HepG2 (cell line): ENCODE measurements at regions not wholly inside any gene's neighbourhood (a gene's known extent, or its start where the extent isn't known, plus 50 kb on each side); places are given as distances from the start of the nearest gene placed in this dataset.

Experiments used
- ATAC-seq: fragments of 200-7000 bp; cut with Tn5 transposase; 3 replicates; pipeline ENCODE4 v1.9.1; 2020; ENCODE audit warnings: mild to moderate bottlenecking, moderate library complexity
- BruUV-seq: library from RNA; stranded (reverse); fragments of 400-500 nt; replicated peaks from 2 replicates; lab custom pipeline; 2021; lab: Mats Ljungman, UMichigan
- CTCF ChIA-PET: fragments of 300-600 bp; formaldehyde crosslinking; extraction: SDS; loops from one replicate; lab custom pipeline; 2021; ENCODE audit warnings: low total read pairs, inconsistent platforms, low intra/inter-chr PET ratio; lab: Yijun Ruan, JAX
- POLR2A ChIA-PET: fragments of 350-600 bp; sonication (Branson Sonifier 250); formaldehyde crosslinking; loops from one replicate; lab custom pipeline; 2020; ENCODE audit warnings: antibody characterized with exemption, inconsistent platforms; lab: Yijun Ruan, JAX
- DNase-seq: peaks from one replicate; pipeline ENCODE4 v3.0.0-alpha.2; 2015; ENCODE audit warnings: low spot score
- FAIRE-seq: peaks from 3 replicates; lab custom pipeline; 2011; peaks lifted over from hg19 to GRCh38; lab: Jason Lieb, UNC
- H2AFZ ChIP-seq: one replicate; pipeline ENCODE4 v1.6.1; 2011; ENCODE audit warnings: low read length, inconsistent platforms
- H3K27ac ChIP-seq: fragments of 300-600 bp; 3 replicates; pipeline ENCODE4 v1.8.0; 2011; ENCODE audit warnings: mixed run types, mild to moderate bottlenecking, mixed read lengths, low read length, inconsistent platforms; ENCODE audit not compliant: insufficient read depth; ENCODE audit errors: extremely low read length
- H3K27me3 ChIP-seq, 2 experiments: fragments of 200-600 bp in 1 of 2; 2 replicates in 1 of 2; 3 replicates in 1 of 2; pipeline versions ENCODE4 v1.6.0 to v1.8.0; 2011; ENCODE audit warnings: low read length in 2 of 2, mild to moderate bottlenecking in 2 of 2, moderate library complexity in 2 of 2, inconsistent platforms in 1 of 2; ENCODE audit not compliant: insufficient read depth in 2 of 2, control insufficient read depth in 1 of 2
- H3K36me3 ChIP-seq, 2 experiments: fragments of 200-600 bp in 1 of 2; replicated peaks in 1 of 2; 2 replicates in 1 of 2; 3 replicates in 1 of 2; pipeline versions ENCODE4 v1.5.1 to v1.8.0; 2011; ENCODE audit warnings: low read length in 2 of 2, inconsistent platforms in 1 of 2; ENCODE audit not compliant: insufficient read depth in 2 of 2, control insufficient read depth in 1 of 2
- H3K4me1 ChIP-seq: 2 replicates; pipeline ENCODE4 v1.5.1; 2012; ENCODE audit warnings: low read length, inconsistent platforms; ENCODE audit not compliant: insufficient read depth
- H3K4me2 ChIP-seq: 2 replicates; pipeline ENCODE4 v1.6.0; 2011; ENCODE audit warnings: low read depth, low read length, inconsistent platforms
- H3K4me3 ChIP-seq, 3 experiments: fragments of 200-600 bp in 1 of 3; sonication (generic), shearing (Covaris generic) in 1 of 3; replicated peaks in 1 of 3; 2 replicates each; pipeline ENCODE4 v1.5.1; 2011 to 2016; ENCODE audit warnings: low read length in 3 of 3, inconsistent platforms in 2 of 3, low read depth in 2 of 3, mild to moderate bottlenecking in 2 of 3, control low read depth in 1 of 3, mixed read lengths in 1 of 3; ENCODE audit not compliant: insufficient read depth in 1 of 3
- H3K79me2 ChIP-seq: one replicate; pipeline ENCODE4 v1.6.1; 2011; ENCODE audit warnings: low read length, inconsistent platforms; ENCODE audit not compliant: insufficient read depth
- H3K9ac ChIP-seq: 2 replicates; pipeline ENCODE4 v1.6.0; 2011; ENCODE audit warnings: mild to moderate bottlenecking, low read depth, low read length, inconsistent platforms; ENCODE audit not compliant: insufficient read depth
- H3K9me3 ChIP-seq: 2 replicates; pipeline ENCODE4 v1.5.1; 2012; ENCODE audit warnings: mild to moderate bottlenecking, low read length
- H4K20me1 ChIP-seq: 2 replicates; pipeline ENCODE4 v1.6.0; 2011; ENCODE audit warnings: inconsistent platforms, mild to moderate bottlenecking, low read length, moderate library complexity; ENCODE audit not compliant: insufficient read depth
- CEBPG ChIP-seq: IDR thresholded peaks from 2 replicates; pipeline ENCODE4 v1.6.1; 2016
- GTF3A ChIP-seq: sonication (generic); formaldehyde crosslinking; conservative IDR thresholded peaks from 2 replicates; pipeline ENCODE4 v1.4.0; 2020; ENCODE audit warnings: mild to moderate bottlenecking, missing genetic modification reagents
- RBM39 ChIP-seq: fragments of 200-400 bp; formaldehyde crosslinking; IDR thresholded peaks from one replicate; pipeline ENCODE4 v1.6.1; 2018; ENCODE audit warnings: antibody characterized with exemption, mild to moderate bottlenecking, low read depth, low read length; ENCODE audit not compliant: poor library complexity, severe bottlenecking
- RFXAP ChIP-seq: sonication (generic); formaldehyde crosslinking; IDR thresholded peaks from 2 replicates; pipeline ENCODE4 v1.4.0; 2020; ENCODE audit warnings: missing genetic modification reagents, borderline replicate concordance
- SMAD1 ChIP-seq: sonication (generic); formaldehyde crosslinking; IDR thresholded peaks from 2 replicates; pipeline ENCODE4 v1.4.0; 2020; ENCODE audit warnings: missing genetic modification reagents, low read depth, mild to moderate bottlenecking, borderline replicate concordance
- SRY ChIP-seq: sonication (generic); formaldehyde crosslinking; IDR thresholded peaks from 2 replicates; pipeline ENCODE4 v1.8.0; 2022; ENCODE audit warnings: mild to moderate bottlenecking, missing genetic modification reagents
- TCF7L2 ChIP-seq: IDR thresholded peaks from 2 replicates; pipeline ENCODE4 v1.6.1; 2011; ENCODE audit warnings: mild to moderate bottlenecking, low read depth, low read length, moderate library complexity
- ZBTB1 ChIP-seq: sonication (generic); formaldehyde crosslinking; IDR thresholded peaks from 2 replicates; pipeline ENCODE4 v1.4.0; 2020; ENCODE audit warnings: missing genetic modification reagents, borderline replicate concordance
- ZNF24 ChIP-seq: fragments of 450-650 bp; IDR thresholded peaks from 2 replicates; pipeline ENCODE4 v1.6.1; 2017; ENCODE audit warnings: antibody characterized with exemption, mild to moderate bottlenecking
- ZNF260 ChIP-seq: sonication (generic); formaldehyde crosslinking; IDR thresholded peaks from 2 replicates; pipeline ENCODE4 v1.4.0; 2020; ENCODE audit warnings: missing genetic modification reagents, low read depth, mild to moderate bottlenecking, borderline replicate concordance
- ZNF772 ChIP-seq: sonication (generic); formaldehyde crosslinking; IDR thresholded peaks from 2 replicates; pipeline ENCODE4 v1.5.0; 2020; ENCODE audit warnings: mild to moderate bottlenecking, missing genetic modification reagents
- ZNF83 ChIP-seq: sonication (generic); formaldehyde crosslinking; IDR thresholded peaks from 2 replicates; pipeline ENCODE4 v1.4.0; 2020; ENCODE audit warnings: missing genetic modification reagents, mild to moderate bottlenecking, borderline replicate concordance
- WGBS: methylation state at CpG from one replicate; pipeline ENCODE4 v1.1.6; 2017; ENCODE audit warnings: low lambda C conversion rate; 5-methylcytosine and 5-hydroxymethylcytosine counted together
- in situ Hi-C: cut with HindIII; loops from 2 replicates; pipeline ENCODE4 v1.10.0; 2017; ENCODE audit warnings: low pct_unique_long_range_greater_than_20kb; ENCODE audit not compliant: extremely low pct_ligation_motif_present
- intact Hi-C: fragments of 100-400 bp; cut with micrococcal nuclease; formaldehyde crosslinking; loops from one replicate; pipeline ENCODE4 v1.10.0; 2022; ENCODE audit not compliant: unreplicated experiment
- TF ChIP-seq, protein P1 (sequence below): IDR thresholded peaks from 2 replicates; pipeline ENCODE4 v1.6.1; 2018; ENCODE audit warnings: missing genetic modification reagents, mild to moderate bottlenecking, missing compliant biosample characterization
- TF ChIP-seq, protein P2 (sequence below): sonication (generic); formaldehyde crosslinking; IDR thresholded peaks from 2 replicates; pipeline ENCODE4 v1.4.0; 2020; ENCODE audit warnings: mild to moderate bottlenecking, missing genetic modification reagents, borderline replicate concordance
- TF ChIP-seq, protein P3 (sequence below): sonication (generic); formaldehyde crosslinking; IDR thresholded peaks from 2 replicates; pipeline ENCODE4 v1.8.0; 2022; ENCODE audit warnings: mild to moderate bottlenecking, missing genetic modification reagents, moderate library complexity
- TF ChIP-seq, protein P4 (sequence below): sonication (generic); formaldehyde crosslinking; IDR thresholded peaks from 2 replicates; pipeline ENCODE4 v1.5.1; 2020; ENCODE audit warnings: mild to moderate bottlenecking, missing genetic modification reagents, borderline replicate concordance

DNA sequence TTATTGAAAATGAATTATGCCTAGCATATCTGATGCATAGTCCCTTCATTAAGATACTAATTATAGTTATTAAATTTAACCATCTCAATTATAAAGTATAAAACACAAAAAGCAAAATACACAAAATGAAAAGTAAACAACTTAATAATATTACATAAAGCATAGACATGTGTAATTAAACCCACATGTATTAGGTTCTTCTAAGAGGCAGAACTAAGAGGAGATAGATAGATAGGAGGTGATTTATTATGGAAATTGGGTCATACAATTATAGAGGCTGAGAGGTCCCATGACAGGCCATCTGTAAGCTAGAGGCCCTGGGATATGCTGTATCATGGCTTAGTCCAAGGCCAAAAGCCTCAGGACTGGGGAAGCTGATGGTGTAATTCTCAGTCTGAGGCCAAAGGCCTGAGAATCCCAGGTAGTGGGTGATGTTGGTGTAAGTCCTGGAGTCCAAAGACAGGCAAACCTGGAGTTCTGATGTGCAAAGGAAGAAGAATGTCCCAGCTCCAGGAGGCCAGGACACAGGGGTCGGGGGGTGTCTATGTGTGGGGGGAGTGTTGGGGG, 953.3 kb downstream of the TRHDE start (continued):
- TF ChIP-seq, protein P1, sequence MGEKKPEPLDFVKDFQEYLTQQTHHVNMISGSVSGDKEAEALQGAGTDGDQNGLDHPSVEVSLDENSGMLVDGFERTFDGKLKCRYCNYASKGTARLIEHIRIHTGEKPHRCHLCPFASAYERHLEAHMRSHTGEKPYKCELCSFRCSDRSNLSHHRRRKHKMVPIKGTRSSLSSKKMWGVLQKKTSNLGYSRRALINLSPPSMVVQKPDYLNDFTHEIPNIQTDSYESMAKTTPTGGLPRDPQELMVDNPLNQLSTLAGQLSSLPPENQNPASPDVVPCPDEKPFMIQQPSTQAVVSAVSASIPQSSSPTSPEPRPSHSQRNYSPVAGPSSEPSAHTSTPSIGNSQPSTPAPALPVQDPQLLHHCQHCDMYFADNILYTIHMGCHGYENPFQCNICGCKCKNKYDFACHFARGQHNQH = no peak
- TF ChIP-seq, protein P2, sequence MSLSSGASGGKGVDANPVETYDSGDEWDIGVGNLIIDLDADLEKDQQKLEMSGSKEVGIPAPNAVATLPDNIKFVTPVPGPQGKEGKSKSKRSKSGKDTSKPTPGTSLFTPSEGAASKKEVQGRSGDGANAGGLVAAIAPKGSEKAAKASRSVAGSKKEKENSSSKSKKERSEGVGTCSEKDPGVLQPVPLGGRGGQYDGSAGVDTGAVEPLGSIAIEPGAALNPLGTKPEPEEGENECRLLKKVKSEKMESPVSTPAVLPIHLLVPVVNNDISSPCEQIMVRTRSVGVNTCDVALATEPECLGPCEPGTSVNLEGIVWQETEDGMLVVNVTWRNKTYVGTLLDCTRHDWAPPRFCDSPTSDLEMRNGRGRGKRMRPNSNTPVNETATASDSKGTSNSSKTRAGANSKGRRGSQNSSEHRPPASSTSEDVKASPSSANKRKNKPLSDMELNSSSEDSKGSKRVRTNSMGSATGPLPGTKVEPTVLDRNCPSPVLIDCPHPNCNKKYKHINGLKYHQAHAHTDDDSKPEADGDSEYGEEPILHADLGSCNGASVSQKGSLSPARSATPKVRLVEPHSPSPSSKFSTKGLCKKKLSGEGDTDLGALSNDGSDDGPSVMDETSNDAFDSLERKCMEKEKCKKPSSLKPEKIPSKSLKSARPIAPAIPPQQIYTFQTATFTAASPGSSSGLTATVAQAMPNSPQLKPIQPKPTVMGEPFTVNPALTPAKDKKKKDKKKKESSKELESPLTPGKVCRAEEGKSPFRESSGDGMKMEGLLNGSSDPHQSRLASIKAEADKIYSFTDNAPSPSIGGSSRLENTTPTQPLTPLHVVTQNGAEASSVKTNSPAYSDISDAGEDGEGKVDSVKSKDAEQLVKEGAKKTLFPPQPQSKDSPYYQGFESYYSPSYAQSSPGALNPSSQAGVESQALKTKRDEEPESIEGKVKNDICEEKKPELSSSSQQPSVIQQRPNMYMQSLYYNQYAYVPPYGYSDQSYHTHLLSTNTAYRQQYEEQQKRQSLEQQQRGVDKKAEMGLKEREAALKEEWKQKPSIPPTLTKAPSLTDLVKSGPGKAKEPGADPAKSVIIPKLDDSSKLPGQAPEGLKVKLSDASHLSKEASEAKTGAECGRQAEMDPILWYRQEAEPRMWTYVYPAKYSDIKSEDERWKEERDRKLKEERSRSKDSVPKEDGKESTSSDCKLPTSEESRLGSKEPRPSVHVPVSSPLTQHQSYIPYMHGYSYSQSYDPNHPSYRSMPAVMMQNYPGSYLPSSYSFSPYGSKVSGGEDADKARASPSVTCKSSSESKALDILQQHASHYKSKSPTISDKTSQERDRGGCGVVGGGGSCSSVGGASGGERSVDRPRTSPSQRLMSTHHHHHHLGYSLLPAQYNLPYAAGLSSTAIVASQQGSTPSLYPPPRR = no peak
- TF ChIP-seq ZNF24 (no peak), ZNF260 (CRISPR knock-in tag) (no peak)

DNA sequence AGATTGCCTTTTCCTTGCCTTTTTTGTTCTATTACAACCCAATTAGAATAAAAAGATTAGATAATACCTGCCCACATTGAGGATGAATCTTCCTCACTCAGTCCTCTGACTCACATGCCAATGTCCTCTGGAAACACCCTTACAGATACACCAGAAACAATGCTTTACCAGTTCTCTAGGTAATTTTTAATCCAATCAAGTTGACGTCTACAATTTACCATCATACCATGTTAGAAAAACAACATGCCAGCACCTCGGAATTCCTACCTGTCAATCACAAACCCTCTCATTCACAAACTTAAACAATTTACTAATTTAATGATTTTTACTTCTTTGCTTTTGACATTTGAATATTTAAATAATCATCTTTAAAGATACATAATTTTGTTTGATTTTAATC, 953.8 kb downstream of the TRHDE start:
- Histone ChIP-seq H3K27me3 (no peaks in the 10 kb centered on the region), H3K79me2 (no peaks in the 10 kb centered on the region), H3K4me1 (no peaks in the 10 kb centered on the region), H3K9me3 (peaks cover 54% of the 10 kb centered on the region), H4K20me1 (no peaks in the 10 kb centered on the region), H2AFZ (no peak overlapping the region), H3K36me3 (no peaks in the 10 kb centered on the region), H3K27ac (no peak overlapping the region), H3K9ac (no peak overlapping the region), H3K4me2 (no peak overlapping the region), H3K4me3 (no peak overlapping the region)
- CTCF ChIA-PET = no interaction called here
- in situ Hi-C loops (no loop called here), intact Hi-C loops (no loop called here)
- POLR2A ChIA-PET = no interaction called here
- no TSS peak for BruUV-seq
- 0% methylated on average over 2 of the region's 2 CpGs for WGBS
- no peak for ATAC-seq
- FAIRE-seq = no peak
- no peak for DNase-seq
- TF ChIP-seq ZNF772 (CRISPR knock-in tag) (no peak), RBM39 (no peak), RFXAP (CRISPR knock-in tag) (no peak), TCF7L2 (no peak), ZNF83 (no peak), ZBTB1 (no peak), CEBPG (no peak), SRY (no peak), GTF3A (CRISPR knock-in tag) (no peak), SMAD1 (CRISPR knock-in tag) (no peak)
- TF ChIP-seq, protein P3, sequence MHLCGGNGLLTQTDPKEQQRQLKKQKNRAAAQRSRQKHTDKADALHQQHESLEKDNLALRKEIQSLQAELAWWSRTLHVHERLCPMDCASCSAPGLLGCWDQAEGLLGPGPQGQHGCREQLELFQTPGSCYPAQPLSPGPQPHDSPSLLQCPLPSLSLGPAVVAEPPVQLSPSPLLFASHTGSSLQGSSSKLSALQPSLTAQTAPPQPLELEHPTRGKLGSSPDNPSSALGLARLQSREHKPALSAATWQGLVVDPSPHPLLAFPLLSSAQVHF = no peak
- TF ChIP-seq, protein P4, sequence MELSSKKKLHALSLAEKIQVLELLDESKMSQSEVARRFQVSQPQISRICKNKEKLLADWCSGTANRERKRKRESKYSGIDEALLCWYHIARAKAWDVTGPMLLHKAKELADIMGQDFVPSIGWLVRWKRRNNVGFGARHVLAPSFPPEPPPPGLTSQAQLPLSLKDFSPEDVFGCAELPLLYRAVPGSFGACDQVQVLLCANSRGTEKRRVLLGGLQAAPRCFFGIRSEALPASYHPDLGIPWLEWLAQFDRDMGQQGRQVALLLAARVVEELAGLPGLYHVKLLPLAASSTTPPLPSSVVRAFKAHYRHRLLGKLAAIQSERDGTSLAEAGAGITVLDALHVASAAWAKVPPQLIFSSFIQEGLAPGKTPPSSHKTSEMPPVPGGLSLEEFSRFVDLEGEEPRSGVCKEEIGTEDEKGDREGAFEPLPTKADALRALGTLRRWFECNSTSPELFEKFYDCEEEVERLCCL (CRISPR knock-in tag) = no peak
